Stomach (tissue), 8 donors: ENCODE measurements at regions not wholly inside any gene's neighbourhood (a gene's known extent, or its start where the extent isn't known, plus 50 kb on each side); places are given as distances from the start of the nearest gene placed in this dataset.

Experiments used
- DNase-seq, 2 donors: peaks; one replicate each; pipeline versions ENCODE4 v3.0.0 to v3.0.0-alpha.2; 2013 to 2019
- H3K27ac ChIP-seq, 5 donors: fragments of 200-600 bp in 4 of 5; sonication (generic) in 4 of 5; one replicate each; pipeline ENCODE4 v1.5.1; 2013 to 2019; ENCODE audit warnings: mild to moderate bottlenecking in 1 of 5, moderate library complexity in 1 of 5
- H3K27me3 ChIP-seq, 3 donors: fragments of 200-600 bp; sonication (generic); one replicate each; pipeline ENCODE4 v1.5.1; 2017 to 2019; ENCODE audit warnings: mixed run types in 1 of 3
- H3K36me3 ChIP-seq, 4 donors: fragments of 200-600 bp; sonication (generic); 1 replicate in 3 of 4; 2 replicates in 1 of 4; pipeline ENCODE4 v1.5.1; 2016 to 2019
- H3K4me1 ChIP-seq, 4 donors: fragments of 200-600 bp; sonication (generic); one replicate each; pipeline ENCODE4 v1.5.1; 2016 to 2019
- H3K4me3 ChIP-seq, 4 donors: fragments of 200-600 bp; sonication (generic) in 3 of 4; one replicate each; pipeline ENCODE4 v1.5.1; 2016 to 2019; ENCODE audit warnings: mild to moderate bottlenecking in 1 of 4
- H3K9me3 ChIP-seq, 4 donors: fragments of 200-600 bp; sonication (generic); one replicate each; pipeline ENCODE4 v1.5.1; 2016 to 2019
- EP300 ChIP-seq: sonication (generic); formaldehyde crosslinking; IDR thresholded peaks from one replicate; pipeline ENCODE4 v1.6.1; 2017; ENCODE audit warnings: antibody characterized with exemption
- POLR2A ChIP-seq, 4 donors: fragments of 450-650 bp; IDR thresholded peaks; one replicate each; pipeline ENCODE4 v1.6.1; 2016; ENCODE audit warnings: antibody characterized with exemption in 4 of 4, control low read depth in 2 of 4, mild to moderate bottlenecking in 1 of 4, moderate library complexity in 1 of 4
- POLR2AphosphoS5 ChIP-seq, 3 donors: sonication (generic); formaldehyde crosslinking; IDR thresholded peaks; one replicate each; pipeline ENCODE4 v1.6.1; 2016; ENCODE audit warnings: antibody characterized with exemption in 3 of 3
- WGBS, 5 donors: extraction: QIAGEN DNeasy Blood & Tissue Kit in 3 of 5; methylation state at CpG; one replicate each; pipeline versions ENCODE4 v1.1.5 to v1.1.7; 2013 to 2018; 5-methylcytosine and 5-hydroxymethylcytosine counted together
- intact Hi-C: fragments of 100-400 bp; cut with DNase I; formaldehyde crosslinking; loops from one replicate; pipeline ENCODE4 v1.15.1; 2023; ENCODE audit warnings: low total_unique reads
- TF ChIP-seq, protein P1 (sequence below), 7 experiments: fragments of 450-650 bp in 4 of 7; fragments of 200-600 bp in 3 of 7; sonication (generic) in 3 of 7; IDR thresholded peaks; one replicate each; pipeline ENCODE4 v1.5.1; 2016 to 2019; ENCODE audit warnings: antibody characterized with exemption in 7 of 7, control low read depth in 2 of 7, mild to moderate bottlenecking in 1 of 7
- donor health status: healthy with polysubstance abuse.
- donor health status: Bipolar disorder and iron deficiency.
- donor health status: healthy.

DNA sequence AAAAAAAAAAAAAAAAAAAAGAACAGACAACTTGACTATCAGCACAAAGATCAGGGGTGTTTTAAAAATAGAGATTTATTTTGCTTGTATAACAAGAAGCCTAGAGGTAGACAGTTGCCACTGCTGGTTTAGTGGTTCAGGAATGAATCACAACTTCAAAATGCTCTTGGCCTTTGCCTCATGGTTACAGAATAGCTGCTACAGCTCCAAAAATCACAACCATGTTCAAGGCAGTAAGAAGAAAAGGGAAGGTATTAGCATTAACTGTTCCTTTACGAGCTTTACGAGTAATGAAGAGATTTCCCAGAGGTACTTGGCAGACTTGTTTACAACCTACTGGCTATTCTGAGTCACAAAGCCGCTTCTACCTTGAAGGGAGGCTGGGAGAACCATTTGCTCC lies 52.5 kb upstream of the PPM1J start:
- no peak for DNase-seq
- intact Hi-C loops = no loop called here
- Histone ChIP-seq H3K4me3 (no peak overlapping the region), H3K36me3 (no peaks in the 10 kb centered on the region), H3K4me1 (peaks cover 0 to 10% (median under 1%) of the 10 kb centered on the region in 4 donors), H3K9me3 (no peaks in the 10 kb centered on the region), H3K27me3 (peaks cover 0 to 11% (median 0%) of the 10 kb centered on the region in 3 donors), H3K27ac (no peak overlapping the region)
- 91 to 96% (median 93%) methylated on average over 3 of the region's 3 CpGs for WGBS, 5 donors
- TF ChIP-seq EP300 (no peak), POLR2A (IDR thresholded peaks at IDR 0.05) (no peak), POLR2AphosphoS5 (IDR thresholded peaks at IDR 0.05) (no peak)
- TF ChIP-seq, protein P1, sequence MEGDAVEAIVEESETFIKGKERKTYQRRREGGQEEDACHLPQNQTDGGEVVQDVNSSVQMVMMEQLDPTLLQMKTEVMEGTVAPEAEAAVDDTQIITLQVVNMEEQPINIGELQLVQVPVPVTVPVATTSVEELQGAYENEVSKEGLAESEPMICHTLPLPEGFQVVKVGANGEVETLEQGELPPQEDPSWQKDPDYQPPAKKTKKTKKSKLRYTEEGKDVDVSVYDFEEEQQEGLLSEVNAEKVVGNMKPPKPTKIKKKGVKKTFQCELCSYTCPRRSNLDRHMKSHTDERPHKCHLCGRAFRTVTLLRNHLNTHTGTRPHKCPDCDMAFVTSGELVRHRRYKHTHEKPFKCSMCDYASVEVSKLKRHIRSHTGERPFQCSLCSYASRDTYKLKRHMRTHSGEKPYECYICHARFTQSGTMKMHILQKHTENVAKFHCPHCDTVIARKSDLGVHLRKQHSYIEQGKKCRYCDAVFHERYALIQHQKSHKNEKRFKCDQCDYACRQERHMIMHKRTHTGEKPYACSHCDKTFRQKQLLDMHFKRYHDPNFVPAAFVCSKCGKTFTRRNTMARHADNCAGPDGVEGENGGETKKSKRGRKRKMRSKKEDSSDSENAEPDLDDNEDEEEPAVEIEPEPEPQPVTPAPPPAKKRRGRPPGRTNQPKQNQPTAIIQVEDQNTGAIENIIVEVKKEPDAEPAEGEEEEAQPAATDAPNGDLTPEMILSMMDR (IDR thresholded peaks at IDR 0.05) = no peak
